ENCODE measurements at regions not wholly inside any gene's neighbourhood (a gene's known extent, or its start where the extent isn't known, plus 50 kb on each side); places are given as distances from the start of the nearest gene placed in this dataset.

GRCh38 chr5:100974082-100974481 is 71.0 kb upstream of the ST8SIA4 start:
- no peak for DNase-seq

GRCh38 chr5:100970646-100971255 is 67.7 kb upstream of the ST8SIA4 start:
- no peak for DNase-seq

- no peak for DNase-seq
These were observed 62.2 kb upstream of the ST8SIA4 start for GRCh38 chr5:100965291-100965690.

Measured in activated CD4-positive, alpha-beta T cell treated with anti-CD3 and anti-CD28 coated beads, Interleukin-2, amount 50 U/mL, for 16 hours (primary cell).